ENCODE measurements at regions not wholly inside any gene's neighbourhood (a gene's known extent, or its start where the extent isn't known, plus 50 kb on each side); places are given as distances from the start of the nearest gene placed in this dataset.

GRCh38 chr5:125411744-125412560 lies 665.5 kb upstream of the ZNF608 start:
- no peaks in the 10 kb centered on the region for H3K36me3 ChIP-seq
- peak overlapping the region; percentile 4 for H3K4me3 ChIP-seq (ENCODE audit: low read depth, low read length)
- peak; percentile 23 for TF ChIP-seq CTCF (IDR thresholded peaks at IDR 0.05; ENCODE audit: low read depth, low read length)
- H3K27me3 ChIP-seq = no peaks in the 10 kb centered on the region
- H3K9me3 ChIP-seq = no peaks in the 10 kb centered on the region
- peak; percentile 39 for DNase-seq
- peaks cover 39% of the 10 kb centered on the region for H3K4me1 ChIP-seq

GRCh38 chr5:125412561-125413495 lies 666.4 kb upstream of the ZNF608 start:
- H3K9me3 ChIP-seq = no peaks in the 10 kb centered on the region
- no peaks in the 10 kb centered on the region for H3K27me3 ChIP-seq
- TF ChIP-seq CTCF (IDR thresholded peaks at IDR 0.05; ENCODE audit: low read depth, low read length) = peak; percentile 77
- H3K4me3 ChIP-seq (ENCODE audit: low read depth, low read length) = peak overlapping the region; percentile 33
- peaks cover 39% of the 10 kb centered on the region for H3K4me1 ChIP-seq
- DNase-seq = peak; percentile 94
- H3K36me3 ChIP-seq = no peaks in the 10 kb centered on the region

GRCh38 chr5:125413496-125414274 lies 667.2 kb upstream of the ZNF608 start:
- Histone ChIP-seq H3K4me3 (ENCODE audit: low read depth, low read length) (no peak overlapping the region; the same call in 1 of the 2 replicates), H3K9me3 (no peaks in the 10 kb centered on the region), H3K4me1 (peaks cover 35% of the 10 kb centered on the region), H3K27me3 (no peaks in the 10 kb centered on the region), H3K36me3 (no peaks in the 10 kb centered on the region)
- no peak for TF ChIP-seq CTCF (IDR thresholded peaks at IDR 0.05; ENCODE audit: low read depth, low read length)
- no peak for DNase-seq

GRCh38 chr5:125415126-125415525 lies 668.7 kb upstream of the ZNF608 start:
- no peak for DNase-seq
- Histone ChIP-seq H3K4me1 (peaks cover 27% of the 10 kb centered on the region), H3K27me3 (no peaks in the 10 kb centered on the region), H3K9me3 (no peaks in the 10 kb centered on the region), H3K36me3 (no peaks in the 10 kb centered on the region), H3K4me3 (ENCODE audit: low read depth, low read length) (no peak overlapping the region)
- TF ChIP-seq CTCF (IDR thresholded peaks at IDR 0.05; ENCODE audit: low read depth, low read length) = no peak

- no peak for TF ChIP-seq CTCF (IDR thresholded peaks at IDR 0.05; ENCODE audit: low read depth, low read length)
- H3K27me3 ChIP-seq = no peaks in the 10 kb centered on the region
- no peaks in the 10 kb centered on the region for H3K36me3 ChIP-seq
- peaks cover 29% of the 10 kb centered on the region for H3K4me1 ChIP-seq
- no peak overlapping the region for H3K4me3 ChIP-seq (ENCODE audit: low read depth, low read length)
- H3K9me3 ChIP-seq = no peaks in the 10 kb centered on the region
- DNase-seq = no peak
Observed at GRCh38 chr5:125416055-125416454, 669.6 kb upstream of the ZNF608 start.
